Hepatocyte (in vitro differentiated cells): ENCODE measurements at regions not wholly inside any gene's neighbourhood (a gene's known extent, or its start where the extent isn't known, plus 50 kb on each side); places are given as distances from the start of the nearest gene placed in this dataset.

Experiments used
- CTCF ChIP-seq: fragments of 200-600 bp; sonication (generic); IDR thresholded peaks from 2 replicates; pipeline ENCODE4 v1.5.1; 2016; ENCODE audit warnings: antibody characterized with exemption, mild to moderate bottlenecking; ENCODE audit not compliant: poor library complexity
- EZH2 ChIP-seq: fragments of 200-600 bp; sonication (generic); IDR thresholded peaks from 2 replicates; pipeline ENCODE4 v1.6.1; 2016; ENCODE audit warnings: antibody characterized with exemption, mild to moderate bottlenecking, borderline replicate concordance

GRCh38 chr4:66071911-66072310 lies 401.6 kb upstream of the EPHA5 start:
- TF ChIP-seq CTCF (no peak), EZH2 (no peak)
